Fibroblast of mammary gland (primary cell): ENCODE measurements at regions not wholly inside any gene's neighbourhood (a gene's known extent, or its start where the extent isn't known, plus 50 kb on each side); places are given as distances from the start of the nearest gene placed in this dataset.

Experiments
- DNase-seq: peaks from one replicate; pipeline ENCODE4 v3.0.0-alpha.2; 2010; ENCODE audit warnings: low read depth
- H3K4me3 ChIP-seq: 2 replicates; pipeline ENCODE4 v1.5.1; 2011; ENCODE audit warnings: low read depth, mild to moderate bottlenecking, low read length, moderate library complexity; ENCODE audit not compliant: control insufficient read depth
- TF ChIP-seq, protein P1 (sequence below): conservative IDR thresholded peaks from 2 replicates; pipeline ENCODE4 v1.5.1; 2011; ENCODE audit warnings: low read depth, low read length, inconsistent platforms; ENCODE audit not compliant: control insufficient read depth, insufficient read depth

DNA sequence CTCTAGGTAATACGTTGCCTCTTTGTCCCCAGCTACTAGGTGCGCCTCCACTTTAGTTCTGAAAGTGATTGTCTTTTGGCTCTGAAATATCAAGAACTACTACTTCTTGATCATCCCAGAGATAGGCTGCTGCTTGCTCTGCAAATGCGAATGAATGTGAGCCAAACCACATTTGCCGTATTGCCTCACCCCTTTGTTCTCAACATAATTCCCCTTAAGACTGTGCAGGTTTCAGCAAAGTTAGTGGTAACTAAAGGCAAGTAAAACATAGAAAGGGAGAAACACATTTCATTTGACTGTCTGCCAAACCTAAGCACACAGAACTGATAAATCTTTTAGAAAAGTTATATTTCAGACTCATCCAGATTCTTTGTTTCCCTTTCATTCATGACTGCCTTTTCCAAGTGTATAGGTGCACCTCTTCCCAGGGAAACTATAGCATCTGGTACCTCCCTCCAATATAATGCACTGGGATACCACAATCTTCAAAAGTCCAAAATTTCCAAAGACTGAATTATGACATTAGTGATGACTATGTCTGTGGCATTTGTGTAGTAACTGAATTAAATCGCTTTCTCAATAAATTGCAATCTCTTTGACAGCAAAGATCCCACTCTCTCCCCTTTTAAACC is 720.6 kb upstream of the CBLB start:
- DNase-seq = peak; percentile 82
- TF ChIP-seq, protein P1, sequence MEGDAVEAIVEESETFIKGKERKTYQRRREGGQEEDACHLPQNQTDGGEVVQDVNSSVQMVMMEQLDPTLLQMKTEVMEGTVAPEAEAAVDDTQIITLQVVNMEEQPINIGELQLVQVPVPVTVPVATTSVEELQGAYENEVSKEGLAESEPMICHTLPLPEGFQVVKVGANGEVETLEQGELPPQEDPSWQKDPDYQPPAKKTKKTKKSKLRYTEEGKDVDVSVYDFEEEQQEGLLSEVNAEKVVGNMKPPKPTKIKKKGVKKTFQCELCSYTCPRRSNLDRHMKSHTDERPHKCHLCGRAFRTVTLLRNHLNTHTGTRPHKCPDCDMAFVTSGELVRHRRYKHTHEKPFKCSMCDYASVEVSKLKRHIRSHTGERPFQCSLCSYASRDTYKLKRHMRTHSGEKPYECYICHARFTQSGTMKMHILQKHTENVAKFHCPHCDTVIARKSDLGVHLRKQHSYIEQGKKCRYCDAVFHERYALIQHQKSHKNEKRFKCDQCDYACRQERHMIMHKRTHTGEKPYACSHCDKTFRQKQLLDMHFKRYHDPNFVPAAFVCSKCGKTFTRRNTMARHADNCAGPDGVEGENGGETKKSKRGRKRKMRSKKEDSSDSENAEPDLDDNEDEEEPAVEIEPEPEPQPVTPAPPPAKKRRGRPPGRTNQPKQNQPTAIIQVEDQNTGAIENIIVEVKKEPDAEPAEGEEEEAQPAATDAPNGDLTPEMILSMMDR = no peak
- no peak overlapping the region for H3K4me3 ChIP-seq

DNA sequence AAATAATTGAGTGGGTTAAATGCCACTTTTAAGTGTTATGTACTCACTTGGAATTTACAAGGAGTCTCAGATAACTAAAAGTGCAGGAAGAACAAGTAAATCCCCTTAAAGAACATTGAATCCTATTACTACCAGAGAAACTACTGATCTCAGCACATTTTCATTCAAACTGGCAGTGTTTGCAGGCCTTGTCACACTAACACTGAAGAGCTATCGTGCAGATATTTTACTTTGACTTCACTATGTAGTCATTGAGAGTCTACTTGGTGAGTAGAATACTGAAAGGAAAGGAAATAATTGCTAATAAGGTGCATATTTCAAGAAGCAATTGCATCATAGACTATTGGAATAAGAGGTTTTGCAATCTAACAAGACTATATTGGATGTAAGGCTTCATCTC is 721.4 kb upstream of the CBLB start:
- no peak overlapping the region for H3K4me3 ChIP-seq
- TF ChIP-seq, protein P1 = no peak
- DNase-seq = no peak

DNA sequence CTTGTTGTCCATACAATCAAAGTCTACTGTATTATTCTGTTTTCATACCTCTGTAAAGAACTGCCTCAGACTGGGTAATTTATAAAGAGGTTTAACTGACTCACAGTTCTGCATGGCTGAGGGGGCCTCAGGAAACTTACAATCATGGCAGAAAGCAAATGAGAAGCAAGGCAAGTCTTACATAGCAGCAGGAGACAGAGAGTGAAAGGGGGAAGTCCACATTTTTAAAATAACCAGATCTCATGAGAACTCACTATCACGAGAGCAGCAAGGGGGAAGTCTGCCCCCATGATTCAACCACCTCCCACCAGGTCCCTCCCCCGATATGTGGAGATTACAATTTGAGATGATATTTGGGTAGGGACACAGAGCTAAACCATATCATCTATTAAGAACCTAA is 724.6 kb upstream of the CBLB start:
- TF ChIP-seq, protein P1 = no peak
- no peak overlapping the region for H3K4me3 ChIP-seq
- no peak for DNase-seq

DNA sequence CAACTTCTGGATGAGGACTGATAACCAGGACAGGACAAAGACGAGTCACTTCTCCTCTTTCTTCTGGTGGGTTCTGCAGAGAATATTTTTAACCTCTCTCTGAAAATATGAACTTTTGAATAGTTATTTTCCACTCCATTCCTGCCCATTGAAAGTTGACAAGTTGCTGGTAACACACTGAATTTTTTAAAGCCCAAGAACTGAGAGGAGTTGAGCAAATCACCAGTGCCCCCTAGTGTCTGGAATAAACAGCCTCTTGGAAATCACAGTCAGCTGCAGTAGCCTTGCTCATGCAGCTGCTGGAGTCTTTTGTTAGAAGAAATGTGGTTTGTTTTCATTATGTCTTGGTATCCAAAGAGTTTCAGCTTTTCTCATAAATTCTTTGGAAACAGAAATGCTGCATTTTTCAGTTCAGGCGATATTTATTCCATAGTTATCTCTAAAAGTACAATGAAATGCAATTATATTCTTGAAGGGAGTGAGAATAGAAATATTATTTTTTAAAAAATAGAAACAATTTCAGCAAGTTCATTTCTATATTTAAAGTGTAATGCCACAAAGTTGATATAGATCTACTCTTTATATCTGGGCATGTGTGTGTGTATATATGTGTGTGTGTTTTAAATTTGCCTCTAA is 741.0 kb upstream of the CBLB start:
- H3K4me3 ChIP-seq = no peak overlapping the region
- TF ChIP-seq, protein P1 = peak; percentile 96
- peak; percentile 92 for DNase-seq

DNA sequence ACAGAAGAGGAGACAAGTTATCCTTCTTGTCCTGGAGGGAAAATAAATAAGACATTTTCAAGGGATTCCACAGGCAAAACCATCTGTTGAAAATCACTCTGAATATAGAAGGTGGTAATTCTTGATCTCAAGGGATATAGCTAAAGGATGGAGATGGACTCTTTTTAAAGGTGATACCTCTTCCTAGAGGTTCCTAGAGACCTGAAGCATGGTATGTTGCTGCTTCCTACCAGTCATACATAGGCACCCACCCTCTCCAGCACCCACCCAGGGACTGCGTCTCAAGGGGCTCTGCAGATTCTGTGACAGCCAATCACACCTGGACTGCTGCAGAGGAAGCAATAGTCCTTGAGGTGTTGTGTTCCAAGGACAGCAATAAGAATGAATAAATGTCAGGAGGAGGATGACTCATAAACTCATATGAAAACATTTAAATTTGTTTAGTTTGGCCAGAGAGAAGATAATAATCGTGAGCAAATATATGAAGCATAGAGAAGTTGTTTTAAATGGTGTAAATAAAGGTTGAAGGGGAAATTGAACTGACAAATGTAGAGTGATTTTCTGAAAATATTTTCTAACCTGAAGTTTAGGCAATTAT is 741.6 kb upstream of the CBLB start:
- DNase-seq = peak; percentile 77

DNA sequence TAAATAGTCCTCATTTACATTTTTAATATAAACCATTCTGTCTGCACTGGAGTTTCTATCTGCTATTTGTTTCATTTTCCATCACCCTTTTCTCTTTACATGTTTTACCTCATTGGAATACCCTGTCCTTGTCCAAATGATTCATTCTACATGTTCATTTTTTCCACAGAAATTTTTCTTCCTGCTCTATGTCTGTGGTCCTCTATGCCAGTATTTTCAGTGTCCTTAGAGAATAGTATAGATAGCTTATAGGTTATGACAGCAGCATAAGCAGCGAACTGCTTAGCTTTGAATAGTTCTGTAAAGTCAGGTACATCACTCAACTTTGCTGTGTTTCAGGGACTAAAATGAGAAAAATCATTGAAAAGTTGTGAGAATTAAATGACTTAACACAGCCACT is 742.3 kb upstream of the CBLB start:
- TF ChIP-seq, protein P1 = no peak
- DNase-seq = peak; percentile 12

More for the DNA sequence above, 741.6 kb upstream of the CBLB start:
- TF ChIP-seq, protein P1 = no peak
- no peak overlapping the region for H3K4me3 ChIP-seq

More for the DNA sequence above, 742.3 kb upstream of the CBLB start:
- H3K4me3 ChIP-seq = no peak overlapping the region
